ENCODE measurements at regions not wholly inside any gene's neighbourhood (a gene's known extent, or its start where the extent isn't known, plus 50 kb on each side); places are given as distances from the start of the nearest gene placed in this dataset.

DNA sequence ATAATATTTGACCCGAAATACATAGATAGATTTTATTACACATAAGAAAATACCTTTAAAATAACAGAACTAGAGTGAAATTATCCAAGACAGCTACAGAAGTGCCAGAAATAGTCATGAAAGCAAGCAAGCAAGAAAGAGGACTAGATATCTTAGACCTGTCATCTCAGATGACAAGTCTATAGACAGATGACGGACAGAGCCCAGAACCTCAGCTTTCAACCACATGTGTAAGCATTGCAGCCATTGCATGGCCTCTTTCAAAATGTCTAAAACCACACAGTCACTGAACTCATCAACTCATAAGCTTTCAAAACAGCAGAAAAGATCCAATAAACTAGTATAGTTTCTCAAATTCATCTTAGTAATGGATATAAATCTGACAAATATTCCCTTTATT lies 59.8 kb upstream of the FHIT start:
- POLR2A ChIA-PET = no interaction called here
- Histone ChIP-seq H3K27ac (ENCODE audit: insufficient read depth in 1 of 2, low read depth in 1 of 2, low read length in 2 of 2, poor library complexity in 1 of 2, severe bottlenecking in 2 of 2) (no peak overlapping the region), H3K4me3 (ENCODE audit: control insufficient read depth in 1 of 7, extremely low read depth in 1 of 7, insufficient read depth in 4 of 7, low read depth in 2 of 7, low read length in 6 of 7) (no peak overlapping the region), H3K36me3 (ENCODE audit: control insufficient read depth in 4 of 4, insufficient read depth in 4 of 4, low read length in 3 of 4) (no peaks in the 10 kb centered on the region), H3K9me3 (ENCODE audit: control extremely low read depth in 1 of 5, control insufficient read depth in 4 of 5, insufficient read depth in 2 of 5, low read depth in 1 of 5, low read length in 4 of 5) (peaks cover 0 to 2% (median 0%) of the 10 kb centered on the region in 5 experiments), H3K27me3 (replicated peaks in 2 of 5; ENCODE audit: control insufficient read depth in 4 of 5, insufficient read depth in 5 of 5, low read length in 4 of 5) (peaks cover 0 to 3% (median 0%) of the 10 kb centered on the region in 5 experiments), H3K4me1 (ENCODE audit: control extremely low read depth in 1 of 4, control insufficient read depth in 4 of 4, insufficient read depth in 4 of 4, low read length in 3 of 4) (no peaks in the 10 kb centered on the region)
- CTCF ChIA-PET = interaction anchor here (1.4 kb wide), 1 partner anchor 9 kb away, joined by 5 read pairs; no protein-coding TSS in a partner anchor
- no peak for DNase-seq
- no CpG with 5 or more reads among the region's 2 CpGs for WGBS (ENCODE audit: insufficient coverage)

DNA sequence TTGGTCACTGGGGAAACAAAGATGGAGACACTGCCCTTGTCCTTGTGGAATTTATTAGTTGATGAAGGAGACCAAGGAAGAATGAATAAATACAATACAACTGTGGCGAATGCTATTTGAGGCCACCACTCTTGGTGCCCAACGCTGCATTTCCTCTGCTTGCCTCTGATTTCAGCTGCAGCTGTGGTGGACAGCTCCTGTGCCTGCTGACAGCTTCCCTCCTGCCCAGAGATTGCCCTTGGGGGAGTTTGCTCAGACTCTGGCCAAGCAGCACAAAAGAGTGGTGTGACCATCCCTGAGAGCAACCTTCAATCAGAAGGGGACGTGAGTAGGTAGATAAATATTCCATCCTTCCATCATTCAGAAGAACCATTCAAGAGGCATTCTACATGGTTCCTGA lies 64.6 kb upstream of the FHIT start:
- POLR2A ChIA-PET = no interaction called here
- H3K4me1 ChIP-seq (ENCODE audit: control extremely low read depth in 1 of 4, control insufficient read depth in 4 of 4, insufficient read depth in 4 of 4, low read length in 3 of 4) = no peaks in the 10 kb centered on the region
- no peaks in the 10 kb centered on the region for H3K36me3 ChIP-seq (ENCODE audit: control insufficient read depth in 4 of 4, insufficient read depth in 4 of 4, low read length in 3 of 4)
- H3K27me3 ChIP-seq (replicated peaks in 2 of 5; ENCODE audit: control insufficient read depth in 4 of 5, insufficient read depth in 5 of 5, low read length in 4 of 5) = no peaks in the 10 kb centered on the region
- peak in 2 of 3 donors; percentile 5 to 10 for DNase-seq
- CTCF ChIA-PET = no interaction called here
- H3K4me3 ChIP-seq (ENCODE audit: control insufficient read depth in 1 of 7, extremely low read depth in 1 of 7, insufficient read depth in 4 of 7, low read depth in 2 of 7, low read length in 6 of 7) = no peak overlapping the region
- no peak overlapping the region for H3K27ac ChIP-seq (ENCODE audit: insufficient read depth in 1 of 2, low read depth in 1 of 2, low read length in 2 of 2, poor library complexity in 1 of 2, severe bottlenecking in 2 of 2)
- WGBS (ENCODE audit: insufficient coverage) = 56% methylated on average over 2 of the region's 3 CpGs
- H3K9me3 ChIP-seq (ENCODE audit: control extremely low read depth in 1 of 5, control insufficient read depth in 4 of 5, insufficient read depth in 2 of 5, low read depth in 1 of 5, low read length in 4 of 5) = no peaks in the 10 kb centered on the region

GRCh38 chr3:61323094-61323493 lies 71.8 kb upstream of the FHIT start:
- Histone ChIP-seq H3K4me3 (ENCODE audit: control insufficient read depth in 1 of 7, extremely low read depth in 1 of 7, insufficient read depth in 4 of 7, low read depth in 2 of 7, low read length in 6 of 7) (no peak overlapping the region), H3K9me3 (ENCODE audit: control extremely low read depth in 1 of 5, control insufficient read depth in 4 of 5, insufficient read depth in 2 of 5, low read depth in 1 of 5, low read length in 4 of 5) (no peaks in the 10 kb centered on the region), H3K4me1 (ENCODE audit: control extremely low read depth in 1 of 4, control insufficient read depth in 4 of 4, insufficient read depth in 4 of 4, low read length in 3 of 4) (no peaks in the 10 kb centered on the region), H3K27me3 (replicated peaks in 2 of 5; ENCODE audit: control insufficient read depth in 4 of 5, insufficient read depth in 5 of 5, low read length in 4 of 5) (no peaks in the 10 kb centered on the region), H3K27ac (ENCODE audit: insufficient read depth in 1 of 2, low read depth in 1 of 2, low read length in 2 of 2, poor library complexity in 1 of 2, severe bottlenecking in 2 of 2) (no peak overlapping the region), H3K36me3 (ENCODE audit: control insufficient read depth in 4 of 4, insufficient read depth in 4 of 4, low read length in 3 of 4) (no peaks in the 10 kb centered on the region)
- CTCF ChIA-PET = no interaction called here
- POLR2A ChIA-PET = no interaction called here
- no CpG with 5 or more reads among the region's 3 CpGs for WGBS (ENCODE audit: insufficient coverage)
- DNase-seq = no peak

GRCh38 chr3:61331929-61332552 lies 80.8 kb upstream of the FHIT start:
- Histone ChIP-seq H3K27me3 (replicated peaks in 2 of 5; ENCODE audit: control insufficient read depth in 4 of 5, insufficient read depth in 5 of 5, low read length in 4 of 5) (peaks cover 0 to 2% (median 0%) of the 10 kb centered on the region in 5 experiments), H3K4me1 (ENCODE audit: control extremely low read depth in 1 of 4, control insufficient read depth in 4 of 4, insufficient read depth in 4 of 4, low read length in 3 of 4) (no peaks in the 10 kb centered on the region), H3K9me3 (ENCODE audit: control extremely low read depth in 1 of 5, control insufficient read depth in 4 of 5, insufficient read depth in 2 of 5, low read depth in 1 of 5, low read length in 4 of 5) (no peaks in the 10 kb centered on the region), H3K27ac (ENCODE audit: insufficient read depth in 1 of 2, low read depth in 1 of 2, low read length in 2 of 2, poor library complexity in 1 of 2, severe bottlenecking in 2 of 2) (no peak overlapping the region), H3K36me3 (ENCODE audit: control insufficient read depth in 4 of 4, insufficient read depth in 4 of 4, low read length in 3 of 4) (no peaks in the 10 kb centered on the region), H3K4me3 (ENCODE audit: control insufficient read depth in 1 of 7, extremely low read depth in 1 of 7, insufficient read depth in 4 of 7, low read depth in 2 of 7, low read length in 6 of 7) (no peak overlapping the region)
- ChIA-PET CTCF (interaction anchor here (1.2 kb wide), 1 partner anchor 919 kb away, joined by 3 read pairs; no protein-coding TSS in a partner anchor), POLR2A (no interaction called here)
- DNase-seq = no peak
- WGBS (ENCODE audit: insufficient coverage) = 100% methylated on average over 4 of the region's 5 CpGs

DNA sequence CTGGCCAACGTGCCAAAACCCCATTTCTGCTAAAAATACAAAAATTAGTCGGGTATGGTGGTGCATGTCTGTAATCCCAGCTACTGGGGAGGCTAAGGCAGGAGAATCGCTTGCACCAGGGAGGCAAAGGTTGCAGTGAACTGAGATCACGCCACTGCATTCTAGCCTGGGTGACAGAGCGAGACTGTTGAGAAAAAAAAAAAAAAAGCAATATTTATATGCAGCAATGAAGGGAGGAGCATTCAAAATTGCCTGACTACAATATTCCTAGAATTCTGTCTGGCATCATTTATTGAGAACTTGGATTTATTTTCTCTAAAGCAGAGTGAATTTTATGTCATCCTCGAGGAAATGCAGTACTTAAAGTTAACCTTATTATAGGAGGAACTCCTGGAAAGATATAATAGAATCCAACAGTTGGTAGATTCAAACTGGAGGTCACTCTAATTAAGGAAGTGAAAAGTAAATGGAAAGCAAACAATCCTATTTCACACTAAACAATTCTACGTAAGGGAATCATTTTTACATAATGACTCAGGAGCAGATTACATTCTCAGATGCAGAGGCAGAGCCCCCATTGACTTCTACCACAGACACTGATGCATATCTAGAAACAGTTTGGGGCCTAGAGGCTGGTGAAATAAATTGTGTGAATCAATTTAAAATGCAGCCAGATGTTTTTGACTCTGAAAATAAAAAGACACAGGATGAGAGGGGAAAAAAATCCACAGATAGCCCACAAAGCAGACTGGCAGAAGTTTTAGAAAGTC lies 82.1 kb upstream of the FHIT start:
- WGBS (ENCODE audit: insufficient coverage) = 94% methylated on average over 2 of the region's 7 CpGs
- Histone ChIP-seq H3K27ac (ENCODE audit: insufficient read depth in 1 of 2, low read depth in 1 of 2, low read length in 2 of 2, poor library complexity in 1 of 2, severe bottlenecking in 2 of 2) (no peak overlapping the region), H3K4me3 (ENCODE audit: control insufficient read depth in 1 of 7, extremely low read depth in 1 of 7, insufficient read depth in 4 of 7, low read depth in 2 of 7, low read length in 6 of 7) (no peak overlapping the region), H3K36me3 (ENCODE audit: control insufficient read depth in 4 of 4, insufficient read depth in 4 of 4, low read length in 3 of 4) (no peaks in the 10 kb centered on the region), H3K27me3 (replicated peaks in 2 of 5; ENCODE audit: control insufficient read depth in 4 of 5, insufficient read depth in 5 of 5, low read length in 4 of 5) (peaks cover 0 to 2% (median 0%) of the 10 kb centered on the region in 5 experiments), H3K4me1 (ENCODE audit: control extremely low read depth in 1 of 4, control insufficient read depth in 4 of 4, insufficient read depth in 4 of 4, low read length in 3 of 4) (no peaks in the 10 kb centered on the region), H3K9me3 (ENCODE audit: control extremely low read depth in 1 of 5, control insufficient read depth in 4 of 5, insufficient read depth in 2 of 5, low read depth in 1 of 5, low read length in 4 of 5) (peaks cover 0 to 1% (median 0%) of the 10 kb centered on the region in 5 experiments)
- ChIA-PET POLR2A (no interaction called here), CTCF (interaction anchor here (1.2 kb wide), 1 partner anchor 920 kb away, joined by 3 read pairs; no protein-coding TSS in a partner anchor)
- no peak for DNase-seq

DNA sequence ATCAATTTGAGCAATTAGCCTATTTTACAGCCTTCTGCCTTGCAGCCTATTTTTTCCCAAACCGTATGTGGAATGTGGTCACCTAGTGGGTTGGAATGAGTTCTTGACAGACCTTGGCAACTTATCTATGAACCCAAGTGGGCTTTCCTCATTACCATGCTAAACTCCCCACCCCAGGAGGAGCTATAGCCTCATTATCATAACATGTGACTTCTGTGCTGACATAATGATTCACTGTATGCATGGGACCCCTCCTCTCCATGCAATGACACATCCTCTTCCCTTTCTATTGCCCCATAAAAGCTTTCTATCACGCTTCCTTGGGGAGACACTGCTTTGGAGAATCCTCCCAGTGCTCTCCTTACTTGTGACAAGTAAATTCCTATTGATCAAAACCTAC lies 83.5 kb upstream of the FHIT start:
- H3K36me3 ChIP-seq (ENCODE audit: control insufficient read depth in 4 of 4, insufficient read depth in 4 of 4, low read length in 3 of 4) = no peaks in the 10 kb centered on the region
- H3K27ac ChIP-seq (ENCODE audit: insufficient read depth in 1 of 2, low read depth in 1 of 2, low read length in 2 of 2, poor library complexity in 1 of 2, severe bottlenecking in 2 of 2) = no peak overlapping the region
- POLR2A ChIA-PET = no interaction called here
- WGBS (ENCODE audit: insufficient coverage) = 100% methylated on average over 1 of the region's 2 CpGs
- DNase-seq = no peak
- no peaks in the 10 kb centered on the region for H3K27me3 ChIP-seq (replicated peaks in 2 of 5; ENCODE audit: control insufficient read depth in 4 of 5, insufficient read depth in 5 of 5, low read length in 4 of 5)
- H3K9me3 ChIP-seq (ENCODE audit: control extremely low read depth in 1 of 5, control insufficient read depth in 4 of 5, insufficient read depth in 2 of 5, low read depth in 1 of 5, low read length in 4 of 5) = peaks cover 0 to 3% (median 0%) of the 10 kb centered on the region in 5 experiments
- no peak overlapping the region for H3K4me3 ChIP-seq (ENCODE audit: control insufficient read depth in 1 of 7, extremely low read depth in 1 of 7, insufficient read depth in 4 of 7, low read depth in 2 of 7, low read length in 6 of 7)
- no peaks in the 10 kb centered on the region for H3K4me1 ChIP-seq (ENCODE audit: control extremely low read depth in 1 of 4, control insufficient read depth in 4 of 4, insufficient read depth in 4 of 4, low read length in 3 of 4)
- CTCF ChIA-PET = no interaction called here

DNA sequence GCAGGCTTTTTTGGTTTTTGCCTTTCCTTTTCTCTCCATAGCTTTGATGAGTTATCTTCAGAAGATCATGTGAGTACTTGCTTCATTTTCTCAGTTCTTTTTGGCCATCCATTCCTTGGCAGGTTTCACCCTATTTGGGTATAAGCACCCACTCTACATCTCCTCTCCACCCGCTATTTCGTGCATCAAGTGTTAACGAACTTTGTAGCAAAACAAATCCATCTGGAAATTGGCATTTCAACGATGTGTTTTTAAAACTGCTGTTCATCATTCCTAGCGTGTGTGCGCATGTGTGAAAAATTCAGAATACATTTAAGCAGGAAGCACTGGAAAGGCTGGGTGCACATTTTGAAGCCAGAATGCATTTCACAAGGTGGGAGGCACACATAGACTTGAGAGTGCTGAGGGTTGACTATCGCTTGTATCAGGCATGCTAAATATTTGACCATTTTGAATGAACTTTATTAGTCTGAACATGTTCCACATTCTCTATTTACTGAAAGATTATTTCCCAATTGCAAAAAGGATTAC lies 89.7 kb upstream of the FHIT start:
- Histone ChIP-seq H3K27me3 (replicated peaks in 2 of 5; ENCODE audit: control insufficient read depth in 4 of 5, insufficient read depth in 5 of 5, low read length in 4 of 5) (no peaks in the 10 kb centered on the region), H3K36me3 (ENCODE audit: control insufficient read depth in 4 of 4, insufficient read depth in 4 of 4, low read length in 3 of 4) (no peaks in the 10 kb centered on the region), H3K9me3 (ENCODE audit: control extremely low read depth in 1 of 5, control insufficient read depth in 4 of 5, insufficient read depth in 2 of 5, low read depth in 1 of 5, low read length in 4 of 5) (peaks cover 0 to 3% (median 0%) of the 10 kb centered on the region in 5 experiments), H3K4me1 (ENCODE audit: control extremely low read depth in 1 of 4, control insufficient read depth in 4 of 4, insufficient read depth in 4 of 4, low read length in 3 of 4) (no peaks in the 10 kb centered on the region), H3K27ac (ENCODE audit: insufficient read depth in 1 of 2, low read depth in 1 of 2, low read length in 2 of 2, poor library complexity in 1 of 2, severe bottlenecking in 2 of 2) (no peak overlapping the region), H3K4me3 (ENCODE audit: control insufficient read depth in 1 of 7, extremely low read depth in 1 of 7, insufficient read depth in 4 of 7, low read depth in 2 of 7, low read length in 6 of 7) (no peak overlapping the region)
- WGBS (ENCODE audit: insufficient coverage) = 98% methylated on average over 7 of the region's 7 CpGs
- DNase-seq = no peak
- ChIA-PET CTCF (no interaction called here), POLR2A (no interaction called here)

All from common myeloid progenitor, CD34-positive (primary cell).